PC-9 (cell line): ENCODE measurements at regions not wholly inside any gene's neighbourhood (a gene's known extent, or its start where the extent isn't known, plus 50 kb on each side); places are given as distances from the start of the nearest gene placed in this dataset.

ENCODE experiments used
- BruUV-seq: library from RNA; stranded (reverse); fragments of 400-500 nt; replicated peaks from 2 replicates; lab custom pipeline; 2021; lab: Mats Ljungman, UMichigan
- CTCF ChIA-PET: fragments of 300-600 bp; sonication (Branson Sonifier 250); formaldehyde crosslinking; loops from one replicate; lab custom pipeline; 2022; ENCODE audit warnings: antibody characterized with exemption; lab: Charles Lee
- POLR2A ChIA-PET: fragments of 300-600 bp; sonication (Branson Sonifier 250); formaldehyde crosslinking; loops from one replicate; lab custom pipeline; 2022; ENCODE audit warnings: antibody characterized with exemption; ENCODE audit not compliant: unreplicated experiment; lab: Charles Lee
- DNase-seq, 2 experiments: peaks; one replicate each; pipeline versions ENCODE4 v3.0.0 to v3.0.0-alpha.2; 2015 to 2022; ENCODE audit warnings: mixed read lengths in 1 of 2
- H2AFZ ChIP-seq: fragments of 200-600 bp; sonication (generic); 2 replicates; pipeline ENCODE4 v1.8.1; 2017; ENCODE audit warnings: antibody characterized with exemption
- H3F3A ChIP-seq: fragments of 200-600 bp; sonication (generic); 2 replicates; pipeline ENCODE4 v1.8.1; 2017; ENCODE audit warnings: antibody characterized with exemption, mild to moderate bottlenecking, low read depth; ENCODE audit not compliant: insufficient read depth
- H3K27ac ChIP-seq: fragments of 200-600 bp; sonication (generic); 2 replicates; pipeline ENCODE4 v1.6.1; 2016; ENCODE audit warnings: mixed run types
- H3K27me3 ChIP-seq: fragments of 200-600 bp; sonication (generic); 2 replicates; pipeline ENCODE4 v1.6.1; 2016; ENCODE audit warnings: low read depth, mixed run types; ENCODE audit not compliant: insufficient read depth
- H3K36me3 ChIP-seq: fragments of 200-600 bp; sonication (generic); 2 replicates; pipeline ENCODE4 v1.6.1; 2016; ENCODE audit warnings: low read depth, mixed run types
- H3K4me1 ChIP-seq: fragments of 200-600 bp; sonication (generic); replicated peaks from 2 replicates; pipeline ENCODE4 v1.6.1; 2016; ENCODE audit warnings: mixed run types; ENCODE audit not compliant: insufficient read depth
- H3K4me2 ChIP-seq: fragments of 200-600 bp; sonication (generic); 2 replicates; pipeline ENCODE4 v1.6.1; 2017; ENCODE audit warnings: mixed run types
- H3K4me3 ChIP-seq: fragments of 200-600 bp; sonication (generic); 2 replicates; pipeline ENCODE4 v1.6.1; 2016; ENCODE audit warnings: mixed run types
- H3K79me2 ChIP-seq: fragments of 200-600 bp; sonication (generic); 2 replicates; pipeline ENCODE4 v1.6.1; 2017; ENCODE audit warnings: low read depth, mixed run types
- H3K9me2 ChIP-seq: fragments of 200-600 bp; sonication (generic); 2 replicates; pipeline ENCODE4 v1.8.1; 2017; ENCODE audit warnings: mild to moderate bottlenecking; ENCODE audit not compliant: insufficient read depth
- H3K9me3 ChIP-seq: fragments of 200-600 bp; sonication (generic); 2 replicates; pipeline ENCODE4 v1.8.1; 2016; ENCODE audit warnings: low read depth; ENCODE audit not compliant: insufficient read depth
- H4K20me1 ChIP-seq: fragments of 200-600 bp; sonication (generic); 2 replicates; pipeline ENCODE4 v1.8.1; 2017; ENCODE audit not compliant: insufficient read depth
- CTCF ChIP-seq: fragments of 200-600 bp; sonication (generic); conservative IDR thresholded peaks from 2 replicates; pipeline ENCODE4 v1.6.1; 2017; ENCODE audit warnings: mixed run types, antibody characterized with exemption, mild to moderate bottlenecking, moderate library complexity
- EZH2 ChIP-seq: fragments of 200-600 bp; sonication (generic); IDR thresholded peaks from 2 replicates; pipeline ENCODE4 v1.8.0; 2017; ENCODE audit warnings: antibody characterized with exemption, low read depth
- intact Hi-C: fragments of 100-400 bp; cut with micrococcal nuclease; formaldehyde crosslinking; loops from one replicate; pipeline ENCODE4 v1.10.0; 2022; ENCODE audit not compliant: unreplicated experiment

- intact Hi-C loops = no loop called here
- CTCF ChIA-PET = no interaction called here
- H3K27ac ChIP-seq = no peak overlapping the region
- no peaks in the 10 kb centered on the region for H3K9me3 ChIP-seq
- POLR2A ChIA-PET = no interaction called here
- no peaks in the 10 kb centered on the region for H3K36me3 ChIP-seq
- H4K20me1 ChIP-seq = no peaks in the 10 kb centered on the region
- no peaks in the 10 kb centered on the region for H3K27me3 ChIP-seq
- no TSS peak for BruUV-seq
- DNase-seq = no peak
- no peaks in the 10 kb centered on the region for H3F3A ChIP-seq
- H3K4me3 ChIP-seq = no peak overlapping the region
- H2AFZ ChIP-seq = no peak overlapping the region
- TF ChIP-seq CTCF = no peak
- no peak for TF ChIP-seq EZH2
- no peaks in the 10 kb centered on the region for H3K4me1 ChIP-seq
- no peaks in the 10 kb centered on the region for H3K9me2 ChIP-seq
- H3K4me2 ChIP-seq = no peak overlapping the region
- H3K79me2 ChIP-seq = no peaks in the 10 kb centered on the region
These were observed 64.8 kb upstream of the FGG start for GRCh38 chr4:154677300-154677699.

GRCh38 chr4:154677923-154678322 lies 65.5 kb upstream of the FGG start:
- Histone ChIP-seq H3K4me2 (no peak overlapping the region), H3K9me2 (no peaks in the 10 kb centered on the region), H3K4me3 (no peak overlapping the region), H3K36me3 (no peaks in the 10 kb centered on the region), H3K27ac (no peak overlapping the region), H3K4me1 (no peaks in the 10 kb centered on the region), H2AFZ (no peak overlapping the region), H3K9me3 (no peaks in the 10 kb centered on the region), H3K79me2 (no peaks in the 10 kb centered on the region), H4K20me1 (no peaks in the 10 kb centered on the region), H3F3A (no peaks in the 10 kb centered on the region), H3K27me3 (no peaks in the 10 kb centered on the region)
- no TSS peak for BruUV-seq
- DNase-seq = no peak
- TF ChIP-seq EZH2 (no peak), CTCF (no peak)
- ChIA-PET POLR2A (no interaction called here), CTCF (no interaction called here)
- intact Hi-C loops = no loop called here

GRCh38 chr4:154683956-154684681 lies 59.7 kb upstream of the LRAT start:
- intact Hi-C loops = no loop called here
- TF ChIP-seq CTCF (no peak), EZH2 (no peak)
- no peaks in the 10 kb centered on the region for H3K4me1 ChIP-seq
- no peak overlapping the region for H3K4me2 ChIP-seq
- H3K27ac ChIP-seq = no peak overlapping the region
- H3K4me3 ChIP-seq = no peak overlapping the region
- H3K27me3 ChIP-seq = no peaks in the 10 kb centered on the region
- POLR2A ChIA-PET = no interaction called here
- BruUV-seq = no TSS peak
- H4K20me1 ChIP-seq = no peaks in the 10 kb centered on the region
- H3K79me2 ChIP-seq = no peaks in the 10 kb centered on the region
- no peaks in the 10 kb centered on the region for H3F3A ChIP-seq
- H3K36me3 ChIP-seq = no peaks in the 10 kb centered on the region
- no peak overlapping the region for H2AFZ ChIP-seq
- no peaks in the 10 kb centered on the region for H3K9me2 ChIP-seq
- DNase-seq = no peak
- CTCF ChIA-PET = no interaction called here
- no peaks in the 10 kb centered on the region for H3K9me3 ChIP-seq
